ENCODE measurements at regions not wholly inside any gene's neighbourhood (a gene's known extent, or its start where the extent isn't known, plus 50 kb on each side); places are given as distances from the start of the nearest gene placed in this dataset.

GRCh38 chr14:100955201-100955600 lies 51.7 kb upstream of the RTL1 start:
- DNase-seq, result no peak

DNA sequence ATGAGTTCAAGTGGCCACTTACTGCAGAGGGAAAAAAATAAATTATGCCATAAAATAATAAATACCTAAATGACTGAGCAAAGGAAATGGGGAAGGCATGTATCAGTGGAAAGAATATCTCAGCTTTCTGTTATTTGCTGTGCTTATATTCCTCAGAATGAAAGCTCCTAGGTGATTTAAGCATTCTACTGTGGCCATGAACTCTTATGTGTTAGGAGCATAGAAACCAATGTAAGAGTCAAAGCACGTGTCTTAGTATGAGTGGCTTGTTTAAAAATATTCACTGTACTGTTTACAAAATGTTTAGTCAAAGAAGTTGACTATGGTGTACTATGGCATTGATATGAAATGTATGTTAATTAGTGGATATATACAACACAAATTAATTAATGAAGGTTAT lies 59.0 kb upstream of the RTL1 start:
- DNase-seq, result no peak

GRCh38 chr14:100965296-100965695 lies 61.8 kb upstream of the RTL1 start:
- DNase-seq, result no peak

DNA sequence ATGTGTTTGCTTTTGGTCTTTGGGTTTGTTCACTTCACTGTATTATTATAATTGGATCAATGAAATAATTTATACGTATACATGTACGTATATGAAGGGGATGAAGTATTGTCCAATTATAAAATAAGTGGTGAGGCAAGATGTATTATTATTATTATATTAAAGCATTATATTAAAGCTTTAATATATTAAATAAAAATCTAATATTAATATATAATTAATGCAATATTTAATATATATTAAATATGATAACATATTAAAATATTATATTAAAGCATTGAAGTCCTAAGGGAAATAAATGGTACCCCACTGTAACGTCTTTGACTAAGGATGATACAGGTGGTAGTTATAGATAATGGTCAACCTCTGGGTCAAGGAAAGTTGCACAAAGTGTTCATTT lies 63.7 kb upstream of the RTL1 start:
- DNase-seq, result no peak

- no peak for DNase-seq
Measured at GRCh38 chr14:100967930-100968329, 64.4 kb upstream of the RTL1 start.

DNA sequence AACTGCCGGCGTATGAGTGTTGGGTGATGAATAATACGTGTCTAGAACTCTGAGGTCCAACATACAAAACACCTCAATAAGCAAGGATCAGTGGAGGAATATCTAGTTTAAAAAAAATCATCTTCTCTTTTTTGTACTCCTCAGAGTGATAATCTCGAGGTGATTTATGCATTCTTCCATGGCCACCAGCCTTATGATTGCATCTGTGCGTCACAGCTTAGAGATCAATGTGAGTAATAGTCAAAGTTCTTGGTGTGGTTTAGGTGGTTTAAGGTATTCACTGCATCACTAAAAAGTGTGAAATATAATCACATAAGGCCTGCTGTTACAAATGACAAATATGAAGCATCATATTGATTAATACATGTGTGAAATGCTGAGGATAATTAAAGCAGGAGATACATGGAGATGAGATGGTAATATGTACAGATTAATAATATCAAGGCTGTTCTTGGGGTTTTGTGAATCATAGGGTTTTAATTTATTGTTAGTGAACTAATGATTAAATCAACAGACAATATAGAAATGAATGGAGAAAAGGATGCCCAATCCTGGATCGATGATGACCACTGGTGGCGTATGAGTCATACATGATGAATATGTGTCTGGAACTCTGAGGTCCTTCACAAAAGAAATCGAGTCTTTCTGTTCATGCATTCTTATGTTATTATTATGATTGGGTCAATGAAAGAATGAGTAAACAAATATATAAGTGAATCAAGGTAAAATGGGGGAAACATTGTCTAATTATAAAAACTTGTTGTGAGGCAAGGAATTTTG lies 68.8 kb upstream of the RTL1 start:
- DNase-seq, result no peak

DNA sequence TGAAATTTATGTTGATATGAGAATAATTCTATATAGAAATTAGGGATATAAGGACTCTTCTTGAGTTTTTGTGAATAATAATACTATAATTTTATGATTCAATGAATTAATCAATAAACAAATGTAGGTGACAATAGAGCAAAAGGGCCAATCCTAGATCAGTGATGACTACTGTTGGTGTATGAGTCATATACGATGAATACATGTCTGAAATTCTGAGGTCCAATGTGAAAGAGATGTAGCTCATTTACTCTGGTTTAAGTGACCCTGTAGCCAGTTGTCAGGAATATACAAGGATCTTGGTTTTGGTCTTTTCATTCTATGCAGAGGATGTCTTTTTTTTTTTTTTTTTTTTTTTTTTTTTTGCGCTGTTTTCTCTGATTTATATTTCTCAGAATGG lies 72.1 kb upstream of the RTL1 start:
- no peak for DNase-seq

- no peak for DNase-seq
Measured at GRCh38 chr14:100979079-100979478, 75.6 kb upstream of the RTL1 start.

DNA sequence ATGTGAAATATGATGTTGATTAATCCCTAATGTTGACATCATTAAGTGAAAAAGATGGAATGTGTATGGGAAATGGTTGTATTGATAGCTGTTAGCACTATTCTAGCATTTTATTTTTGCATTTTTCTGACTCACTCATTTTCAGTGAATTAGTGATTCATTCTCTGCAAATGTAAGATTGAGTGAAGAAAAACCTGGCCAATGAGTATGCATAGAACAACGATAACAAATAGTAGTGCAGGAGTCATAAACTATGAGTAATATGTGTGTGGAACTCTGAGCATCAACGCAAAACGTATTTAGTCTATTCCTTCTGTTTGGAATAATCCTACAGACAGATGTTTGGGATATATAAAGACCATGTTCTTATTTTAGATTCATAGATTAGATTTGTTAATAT lies 76.3 kb upstream of the RTL1 start:
- DNase-seq, result no peak

GRCh38 chr14:100980823-100981222 lies 77.3 kb upstream of the RTL1 start:
- no peak for DNase-seq

- DNase-seq, result no peak
Measured at GRCh38 chr14:100981809-100982208, 78.3 kb upstream of the RTL1 start.

- no peak for DNase-seq
Measured at GRCh38 chr14:100982353-100982752, 78.8 kb upstream of the RTL1 start.

- DNase-seq, result no peak
Measured at GRCh38 chr14:100982762-100983161, 79.2 kb upstream of the RTL1 start.

DNA sequence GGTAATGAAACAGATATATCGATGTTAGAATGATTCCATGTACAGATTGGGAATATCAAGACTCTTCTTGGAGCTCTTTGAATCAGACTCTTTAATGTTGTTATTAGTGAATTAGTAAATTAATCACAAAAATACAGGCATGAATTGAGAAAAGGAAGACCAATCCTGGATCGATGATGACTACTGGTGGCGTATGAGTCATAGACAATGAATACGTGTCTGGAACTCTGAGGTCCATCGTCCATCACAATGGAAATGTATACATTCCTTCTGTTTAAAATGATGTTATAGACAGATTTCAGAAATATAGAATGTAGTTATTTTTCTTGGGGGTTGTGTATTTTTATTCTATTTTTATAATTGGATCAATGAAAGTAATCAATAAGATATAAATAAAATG lies 80.2 kb upstream of the RTL1 start:
- DNase-seq, result no peak

GRCh38 chr14:100988011-100988410 lies 84.5 kb upstream of the RTL1 start:
- DNase-seq, result no peak

GRCh38 chr14:100988411-100988900 lies 84.9 kb upstream of the RTL1 start:
- no peak for DNase-seq

GRCh38 chr14:100988956-100989355 lies 85.4 kb upstream of the RTL1 start:
- no peak for DNase-seq

GRCh38 chr14:100989924-100990323 lies 86.4 kb upstream of the RTL1 start:
- no peak for DNase-seq

GRCh38 chr14:100994082-100994481 lies 90.6 kb upstream of the RTL1 start:
- no peak for DNase-seq

- DNase-seq, result no peak
Measured at GRCh38 chr14:100994756-100995330, 91.3 kb upstream of the RTL1 start.

GRCh38 chr14:101000711-101001250 lies 97.3 kb upstream of the RTL1 start:
- no peak for DNase-seq

DNA sequence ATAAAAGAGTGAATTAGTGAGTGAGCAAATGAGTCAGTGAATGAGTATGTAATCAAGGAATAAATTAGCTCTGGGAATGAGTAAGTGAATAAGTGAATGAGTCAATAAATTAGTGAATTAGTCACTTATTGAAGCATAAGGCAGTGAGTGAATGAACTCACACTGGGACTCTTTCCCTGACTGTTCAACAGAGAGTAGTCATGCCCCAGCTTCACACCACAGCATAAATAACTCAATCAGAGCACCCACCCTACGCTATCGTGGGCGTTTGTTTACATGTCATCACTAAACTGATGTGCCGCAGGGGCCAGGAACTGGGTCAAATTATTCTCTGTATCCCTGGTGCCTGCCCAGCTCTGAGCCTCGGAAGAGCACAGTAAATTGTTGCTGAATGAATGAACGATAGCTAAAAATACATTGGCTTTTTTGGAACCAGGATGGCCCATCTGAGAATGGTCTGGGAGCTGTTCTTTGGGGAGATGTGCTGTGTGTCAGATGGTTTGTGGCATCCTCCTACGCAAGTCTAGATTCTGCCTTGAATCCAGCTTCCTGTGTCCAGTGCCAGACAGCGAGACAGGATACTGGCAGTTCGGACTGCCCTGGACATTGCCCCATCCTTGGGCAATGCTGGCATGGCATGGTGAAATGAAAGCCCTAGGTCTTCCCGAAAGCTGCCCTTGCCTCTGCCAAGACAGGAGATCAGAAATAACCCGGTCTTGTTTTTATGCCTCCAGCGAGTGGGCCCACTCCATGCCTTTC lies 98.0 kb upstream of the RTL1 start:
- DNase-seq, result no peak

GRCh38 chr14:101002738-101003137 lies 99.2 kb upstream of the RTL1 start:
- DNase-seq, result no peak

DNA sequence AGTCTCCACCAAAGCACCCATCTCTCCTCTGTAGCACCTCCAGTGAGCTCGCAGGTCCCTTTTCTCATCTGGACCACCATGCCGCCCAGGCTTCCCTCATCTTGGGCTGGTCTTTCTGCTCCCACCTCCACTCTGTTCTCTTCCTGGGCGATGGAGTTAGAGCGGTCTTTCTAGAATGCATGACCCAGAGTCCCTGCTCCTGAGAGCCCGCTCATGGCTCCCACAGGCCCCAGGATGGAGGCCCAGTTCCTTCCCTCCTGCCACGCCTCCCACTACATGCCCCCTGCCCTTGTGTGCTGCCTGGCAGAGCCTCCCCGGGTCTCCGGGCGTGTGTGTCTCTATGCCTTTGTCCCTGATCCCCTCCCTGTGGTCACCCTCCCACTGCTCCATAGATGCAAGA lies 100.7 kb upstream of the RTL1 start:
- no peak for DNase-seq

All from SHP77 treated with DMSO at 0.1 percent for 48 hours (cell line).